CD4-positive, alpha-beta T cell treated with Interleukin-15 for 4 hours (primary cell): ENCODE measurements at regions not wholly inside any gene's neighbourhood (a gene's known extent, or its start where the extent isn't known, plus 50 kb on each side); places are given as distances from the start of the nearest gene placed in this dataset.
"Not testable (repeated sequence)": the region's sequence is repeated elsewhere in the genome, so short reads cannot be mapped to it uniquely, and the experiment has no call there.

Experiments
- DNase-seq: peaks from one replicate; pipeline ENCODE4 v3.0.0-alpha.2; 2020; ENCODE audit warnings: low spot score

- DNase-seq = no peak
These were observed 98.0 kb upstream of the ELMO1 start for GRCh38 chr7:37546677-37547076.

GRCh38 chr7:37549076-37549931, 100.6 kb upstream of the ELMO1 start:
- DNase-seq = no peak

GRCh38 chr7:37550426-37550825, 101.8 kb upstream of the ELMO1 start:
- no peak for DNase-seq

GRCh38 chr7:37550872-37551271, 102.2 kb upstream of the ELMO1 start:
- DNase-seq = no peak

GRCh38 chr7:37552030-37552429, 103.4 kb upstream of the ELMO1 start:
- DNase-seq = no peak

GRCh38 chr7:37552439-37552838, 103.8 kb upstream of the ELMO1 start:
- not testable (repeated sequence) for DNase-seq

GRCh38 chr7:37555528-37555927, 106.9 kb upstream of the ELMO1 start:
- DNase-seq = no peak

GRCh38 chr7:37557571-37558209, 109.0 kb upstream of the ELMO1 start:
- DNase-seq = no peak

GRCh38 chr7:37558320-37559096, 109.8 kb upstream of the ELMO1 start:
- no peak for DNase-seq

GRCh38 chr7:37570145-37570544, 113.4 kb upstream of the GPR141 start:
- no peak for DNase-seq

- no peak for DNase-seq
These were observed 111.8 kb upstream of the GPR141 start for GRCh38 chr7:37571806-37572205.

- DNase-seq = no peak
These were observed 106.2 kb upstream of the GPR141 start for GRCh38 chr7:37577412-37577811.

GRCh38 chr7:37577901-37578300, 105.7 kb upstream of the GPR141 start:
- no peak for DNase-seq

GRCh38 chr7:37578350-37578749, 105.2 kb upstream of the GPR141 start:
- DNase-seq = no peak

- DNase-seq = no peak
These were observed 103.2 kb upstream of the GPR141 start for GRCh38 chr7:37580376-37580775.

GRCh38 chr7:37584651-37585463, 98.7 kb upstream of the GPR141 start:
- not testable (repeated sequence) for DNase-seq

- DNase-seq = no peak
These were observed 92.7 kb upstream of the GPR141 start for GRCh38 chr7:37590824-37591223.

- no peak for DNase-seq
These were observed 91.2 kb upstream of the GPR141 start for GRCh38 chr7:37592366-37592765.

- DNase-seq = no peak
These were observed 89.0 kb upstream of the GPR141 start for GRCh38 chr7:37594602-37595001.

GRCh38 chr7:37598824-37599223, 84.7 kb upstream of the GPR141 start:
- DNase-seq = no peak

- no peak for DNase-seq
These were observed 82.2 kb upstream of the GPR141 start for GRCh38 chr7:37601321-37601720.

- no peak for DNase-seq
These were observed 79.5 kb upstream of the GPR141 start for GRCh38 chr7:37604078-37604477.
